ENCODE measurements at regions not wholly inside any gene's neighbourhood (a gene's known extent, or its start where the extent isn't known, plus 50 kb on each side); places are given as distances from the start of the nearest gene placed in this dataset.

GRCh38 chr6:43982084-43982625 lies 145.1 kb downstream of the MRPL14 start:
- DNase-seq = no peak

- DNase-seq = no peak
Observed at GRCh38 chr6:43981363-43981990, 145.8 kb downstream of the MRPL14 start.

DNA sequence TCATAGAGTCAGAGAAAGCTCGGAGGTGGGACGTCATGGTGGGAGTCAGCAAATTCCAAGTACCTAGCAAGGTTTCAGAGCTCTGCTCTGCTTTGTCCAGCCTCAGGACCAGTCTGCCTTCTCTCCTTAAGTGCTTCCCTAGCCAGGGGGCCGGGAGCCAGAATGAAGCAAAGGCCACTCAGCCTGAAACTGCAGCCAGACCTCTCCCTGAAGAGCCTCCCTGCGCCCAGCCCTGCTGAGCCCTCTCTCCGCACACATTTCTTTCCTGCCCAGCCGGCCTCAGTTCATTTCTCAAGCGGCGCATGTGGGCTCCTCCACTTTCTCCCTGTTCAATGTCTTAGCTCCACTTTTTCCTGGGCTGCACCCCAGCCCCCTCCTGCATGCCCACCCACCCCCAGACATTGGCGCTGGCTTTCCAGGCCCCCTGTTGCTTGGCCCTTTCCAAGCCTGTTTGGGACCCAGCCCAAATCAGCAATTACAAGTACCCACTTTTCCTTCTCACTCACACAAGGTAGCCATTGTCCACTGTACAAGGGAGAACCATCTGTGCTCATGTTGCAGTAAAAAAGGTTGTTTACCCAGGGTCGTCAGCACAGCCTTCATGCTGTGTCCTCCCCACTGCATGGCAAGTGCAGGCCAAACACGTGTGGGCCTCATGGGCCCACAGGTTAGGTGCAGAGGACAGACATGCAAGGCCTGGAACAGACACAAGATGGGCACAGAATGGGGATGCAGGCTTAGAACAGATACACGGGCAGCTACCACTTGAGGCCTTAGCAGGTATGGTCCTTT lies 147.1 kb downstream of the MRPL14 start:
- DNase-seq = no peak

DNA sequence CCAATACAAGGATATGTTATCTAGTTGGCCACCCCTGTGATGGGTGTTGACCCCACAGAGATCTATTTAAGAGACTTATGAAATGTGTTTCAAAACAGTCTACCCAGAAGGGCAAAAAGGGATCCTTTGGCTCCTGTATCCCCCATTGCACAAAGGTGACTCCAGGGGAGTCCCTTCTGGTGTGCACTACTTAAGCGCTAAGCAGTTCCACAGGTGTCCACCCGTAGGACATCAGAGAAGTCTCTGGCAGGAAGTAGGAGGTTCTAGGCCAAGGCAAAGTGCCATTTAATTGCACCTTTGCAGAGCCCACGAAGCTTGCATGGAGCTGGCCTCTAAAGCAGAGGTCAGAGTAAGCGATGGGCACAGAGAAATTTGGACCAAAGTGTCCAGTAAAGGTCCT lies 147.7 kb downstream of the MRPL14 start:
- no peak for DNase-seq

DNA sequence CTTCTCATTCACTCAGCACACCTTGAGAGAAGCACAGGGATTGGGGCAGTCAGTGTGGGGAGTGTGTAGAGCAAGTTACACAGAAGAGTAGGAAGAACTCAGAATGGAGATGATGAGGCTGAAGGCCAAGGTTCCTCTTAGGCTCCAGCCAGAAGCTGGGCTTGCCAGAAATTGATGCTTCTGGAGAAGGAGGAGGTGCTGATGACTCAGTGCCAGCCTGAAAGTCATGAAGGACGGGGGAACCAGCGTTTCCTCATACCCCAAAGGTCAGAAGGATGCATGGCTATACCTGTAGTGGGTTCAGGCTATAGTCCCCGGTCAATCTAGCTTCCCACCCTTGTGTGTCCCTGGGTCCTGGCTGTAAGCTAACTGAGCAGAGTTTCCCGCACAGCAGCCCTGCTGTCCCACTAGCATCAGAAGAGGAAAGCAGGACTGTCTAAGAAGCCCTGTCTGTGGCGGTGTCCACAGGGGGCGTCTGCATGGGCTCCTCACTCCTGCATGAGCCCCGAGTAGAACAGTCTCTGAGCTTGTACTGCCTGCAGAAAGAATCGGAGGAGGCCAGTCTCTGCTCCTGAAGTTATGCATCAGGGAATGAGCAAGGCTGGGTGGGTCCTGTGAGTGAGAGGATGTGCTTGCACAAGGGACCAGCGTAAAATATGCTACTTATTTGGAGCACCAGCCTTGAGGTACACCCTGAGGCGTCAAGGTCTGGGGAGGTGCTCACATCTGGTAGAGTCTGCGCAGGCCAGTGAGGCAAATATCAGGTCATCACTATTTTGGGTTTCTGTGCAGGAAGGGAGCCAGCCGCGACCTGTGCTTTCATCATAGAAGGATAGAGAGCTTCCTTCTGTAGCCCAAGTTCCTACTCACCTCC lies 148.5 kb downstream of the MRPL14 start:
- no peak for DNase-seq

GRCh38 chr6:43977404-43978111 lies 149.7 kb downstream of the MRPL14 start:
- DNase-seq = no peak

DNA sequence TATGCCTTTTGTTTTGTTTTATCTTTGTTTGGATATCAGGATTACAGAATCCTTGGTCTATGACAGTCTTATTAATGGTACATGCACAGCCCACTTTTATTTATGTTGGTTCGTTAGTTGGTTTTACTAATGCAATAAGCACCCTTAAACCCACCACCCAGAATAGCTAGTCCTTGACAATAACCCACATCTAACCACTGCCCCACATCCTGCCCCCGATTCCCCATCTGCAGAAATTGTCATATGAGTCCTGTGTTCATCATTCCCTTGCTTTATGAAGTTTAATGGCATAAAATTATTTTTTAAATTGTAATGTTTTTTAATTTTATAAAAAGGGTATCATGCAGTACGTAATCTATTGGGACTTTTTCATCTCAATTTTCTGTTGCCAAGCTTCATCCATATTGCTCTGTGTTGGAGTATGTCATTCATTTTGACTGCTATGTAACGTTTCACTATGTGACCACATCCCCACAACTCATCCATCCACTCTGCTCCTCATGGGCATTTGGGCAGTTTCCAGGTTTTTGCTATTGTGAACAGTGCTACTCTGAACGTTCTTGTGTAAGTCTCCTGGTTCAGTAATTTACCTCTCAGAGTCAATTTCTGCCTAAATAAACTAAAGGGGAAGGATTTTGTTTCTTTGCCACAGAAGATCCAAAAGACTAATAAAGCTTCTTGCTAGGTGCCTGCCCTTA lies 150.4 kb downstream of the MRPL14 start:
- DNase-seq = no peak

DNA sequence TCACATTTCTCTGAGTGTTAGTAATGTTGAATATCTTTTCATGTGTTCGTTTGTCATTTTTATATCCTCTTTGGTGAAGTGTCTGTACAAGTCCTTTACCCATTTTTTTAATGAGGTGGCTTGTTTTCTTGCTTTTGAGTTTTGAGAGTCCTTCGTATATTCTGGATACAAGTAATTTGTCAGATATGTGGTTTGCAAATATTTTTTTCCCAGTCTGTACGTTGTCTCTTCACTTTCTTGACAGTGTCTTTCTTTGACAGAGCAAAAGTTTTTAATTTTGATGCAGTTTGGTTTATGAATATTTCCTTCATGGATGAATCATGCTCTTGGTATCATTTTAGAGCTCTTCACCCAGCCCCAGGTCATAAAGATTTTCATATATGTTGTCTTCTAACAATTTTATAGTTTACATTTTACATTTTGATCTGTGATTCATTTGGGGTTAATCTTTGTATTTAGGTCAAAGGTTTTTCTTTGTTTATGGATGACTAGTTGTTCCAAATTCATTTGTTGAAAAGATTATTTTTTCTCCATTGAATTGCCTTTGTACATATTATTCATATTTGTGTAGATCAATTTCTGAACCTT lies 152.5 kb downstream of the MRPL14 start:
- no peak for DNase-seq

- DNase-seq = no peak
Observed at GRCh38 chr6:43973357-43973756, 153.9 kb downstream of the MRPL14 start.

DNA sequence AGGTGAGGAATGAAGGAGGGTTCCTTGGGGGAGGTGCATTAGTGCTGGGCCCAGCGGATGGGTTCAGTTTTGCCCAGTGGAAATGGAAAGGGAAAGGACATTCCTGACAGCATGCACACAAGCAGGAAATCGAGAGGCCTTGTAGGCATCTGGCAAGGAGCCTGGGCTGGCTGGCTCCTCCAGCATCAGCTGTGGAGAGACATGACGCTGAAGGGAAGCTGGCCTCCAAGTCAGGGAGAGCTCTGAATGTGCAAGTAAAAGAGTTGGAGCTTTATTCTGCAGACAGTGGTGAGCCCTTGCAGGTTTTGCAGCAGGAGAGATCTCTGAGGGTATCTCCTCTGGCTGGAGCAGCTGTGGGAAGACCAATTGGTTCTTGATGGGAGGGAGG lies 154.3 kb downstream of the MRPL14 start:
- peak; percentile 80 for DNase-seq

GRCh38 chr6:43972179-43972912 lies 154.9 kb downstream of the MRPL14 start:
- DNase-seq = no peak

- DNase-seq = no peak
Observed at GRCh38 chr6:43971776-43972126, 155.5 kb downstream of the MRPL14 start.

DNA sequence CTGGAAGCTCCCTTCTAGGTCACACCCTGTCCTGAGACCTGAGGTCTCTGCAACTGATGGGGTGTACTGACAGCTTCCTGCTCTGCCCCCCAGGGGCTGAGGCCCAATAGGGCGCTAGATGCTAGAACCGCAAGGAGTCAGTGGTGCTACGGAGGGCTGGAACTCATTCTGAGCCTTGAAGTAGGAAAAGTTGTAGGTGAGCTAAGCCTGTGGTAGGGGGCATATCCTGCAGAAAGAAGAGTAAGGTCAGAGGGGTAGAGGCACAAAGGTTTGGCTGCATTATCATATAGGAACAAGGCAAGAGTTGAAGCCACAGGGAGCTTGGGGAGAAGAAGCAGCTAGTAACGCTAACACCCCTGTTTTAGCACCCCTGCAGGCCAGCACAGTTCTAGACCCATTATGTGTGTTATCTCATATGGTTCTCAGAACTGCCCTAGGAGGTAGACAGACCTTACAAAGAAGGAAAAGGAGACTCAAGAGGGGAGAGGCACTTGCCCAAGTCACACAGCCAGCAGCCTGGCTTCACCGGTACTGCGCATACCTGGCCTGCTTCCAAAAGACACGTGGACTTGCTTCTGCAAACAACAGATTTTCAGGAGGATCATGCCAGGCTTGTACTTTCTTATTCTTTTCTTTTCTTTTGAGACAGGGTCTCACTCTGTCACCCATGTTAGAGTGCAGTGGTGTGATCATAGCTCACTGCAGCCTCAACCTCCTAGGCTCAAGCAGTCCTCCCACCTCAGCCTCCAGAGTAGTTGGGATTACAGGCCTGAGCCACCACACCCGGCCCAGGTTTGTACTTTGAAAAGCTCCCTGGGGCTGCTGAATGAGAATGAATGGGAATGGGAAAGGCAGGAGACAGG lies 156.1 kb downstream of the MRPL14 start:
- DNase-seq = no peak

- no peak for DNase-seq
Observed at GRCh38 chr6:43970068-43970912, 157.0 kb downstream of the MRPL14 start.

DNA sequence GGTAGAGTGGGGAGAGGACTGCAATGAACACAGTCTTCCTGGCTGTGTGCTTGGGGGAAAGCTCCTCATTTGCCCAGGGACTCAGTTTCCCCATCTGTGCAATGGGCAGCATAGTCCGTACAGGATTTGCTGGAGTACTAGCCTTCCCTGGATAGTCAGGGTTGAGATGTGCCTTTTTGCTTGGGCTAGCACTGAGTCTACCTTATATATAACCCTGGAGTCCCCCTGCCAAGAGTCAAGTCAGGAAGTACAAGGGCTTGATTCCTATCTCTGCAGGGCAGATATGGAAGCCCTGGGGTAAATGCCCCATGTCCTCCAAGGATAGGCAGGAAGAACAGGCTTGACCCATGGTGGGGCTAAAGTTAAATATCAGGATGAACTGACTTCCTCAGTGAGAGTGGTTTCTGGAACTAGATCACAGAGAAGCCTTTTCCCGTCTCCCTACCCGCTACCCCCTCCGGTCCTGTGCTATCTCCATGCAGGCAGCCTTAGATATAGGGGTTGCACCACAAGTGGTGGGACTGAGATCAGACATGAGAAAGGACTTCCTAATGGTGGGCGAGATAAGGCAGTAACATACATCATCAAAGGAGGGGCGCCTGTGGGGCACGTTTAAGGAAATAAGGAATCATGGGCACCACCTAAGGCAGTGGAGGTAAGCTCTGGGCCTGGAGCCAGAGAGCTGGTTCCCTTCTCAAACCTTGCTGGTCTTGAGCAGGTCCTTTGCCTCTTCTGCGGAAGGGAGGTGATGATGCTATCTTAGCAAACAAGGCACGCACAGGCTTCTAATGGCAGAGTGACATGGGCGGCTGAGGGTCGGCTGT lies 157.9 kb downstream of the MRPL14 start:
- DNase-seq = no peak

DNA sequence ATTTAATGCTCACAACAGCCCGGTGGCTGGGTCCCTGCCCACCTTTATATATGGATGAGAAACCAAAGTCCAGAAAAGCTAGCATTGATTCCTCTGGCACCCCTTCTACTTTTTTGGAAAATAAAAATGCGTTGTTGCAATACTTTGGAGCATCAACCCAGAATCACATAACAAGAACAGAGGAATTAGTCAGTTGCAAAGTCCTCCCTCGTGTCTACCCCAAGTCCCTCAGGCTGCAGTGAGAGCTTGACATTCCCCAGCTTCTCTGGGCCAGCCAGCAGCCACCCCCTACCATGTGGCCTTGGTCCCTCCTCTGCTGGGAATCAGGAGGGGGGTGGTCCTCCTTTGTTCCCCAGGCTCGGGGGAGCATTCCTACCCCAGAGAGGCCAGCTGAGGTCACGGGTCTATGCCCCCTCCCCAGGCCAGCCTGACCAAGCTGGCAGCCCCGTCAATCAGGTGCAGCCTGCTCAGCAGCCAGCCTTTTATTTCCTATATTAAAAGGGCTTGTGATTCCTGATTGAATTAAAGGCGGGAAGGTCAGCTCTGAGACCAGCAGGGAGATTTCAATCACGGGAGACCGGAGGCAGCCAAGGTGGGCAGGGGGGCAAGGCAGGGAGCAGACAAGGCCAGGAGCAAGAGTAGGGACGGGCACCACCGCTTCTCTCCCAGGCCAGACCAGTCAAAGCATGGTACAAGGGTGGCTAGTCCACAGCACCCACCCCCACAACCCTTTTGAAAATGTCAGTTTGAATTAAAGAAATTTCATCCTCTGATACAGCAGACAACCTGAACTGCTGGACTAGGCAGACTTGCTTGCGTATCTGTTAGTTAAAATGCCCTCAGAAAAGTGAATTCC lies 158.9 kb downstream of the MRPL14 start:
- DNase-seq = no peak

- DNase-seq = no peak
Observed at GRCh38 chr6:43967719-43968091, 159.5 kb downstream of the MRPL14 start.

Measured in occipital lobe (tissue), 1 donor.